Panc1 (cell line): ENCODE measurements at regions not wholly inside any gene's neighbourhood (a gene's known extent, or its start where the extent isn't known, plus 50 kb on each side); places are given as distances from the start of the nearest gene placed in this dataset.

ENCODE experiments used
- ATAC-seq: fragments of 200-7000 bp; cut with Tn5 transposase; 2 replicates; pipeline ENCODE4 v1.9.1; 2020; ENCODE audit warnings: mild to moderate bottlenecking, moderate library complexity
- BruUV-seq: library from RNA; stranded (reverse); fragments of 400-500 nt; replicated peaks from 2 replicates; lab custom pipeline; 2021; lab: Mats Ljungman, UMichigan
- CTCF ChIA-PET: fragments of 300-600 bp; sonication (Branson Sonifier 250); formaldehyde crosslinking; loops from one replicate; lab custom pipeline; 2022; ENCODE audit warnings: antibody characterized with exemption; lab: Charles Lee
- POLR2A ChIA-PET: fragments of 300-600 bp; sonication (Branson Sonifier 250); formaldehyde crosslinking; loops from one replicate; lab custom pipeline; 2022; ENCODE audit warnings: antibody characterized with exemption; lab: Charles Lee
- DNase-seq: peaks from one replicate; pipeline ENCODE4 v3.0.0-alpha.2; 2010; ENCODE audit warnings: low read depth, low spot score
- H3K27ac ChIP-seq: 2 replicates; pipeline ENCODE4 v1.5.1; 2011; ENCODE audit warnings: mild to moderate bottlenecking, low read length, inconsistent platforms
- H3K27me3 ChIP-seq: fragments of 200-500 bp; sonication (Bioruptor generic); 2 replicates; pipeline ENCODE4 v1.6.0; 2014; ENCODE audit warnings: low read length, inconsistent platforms; ENCODE audit not compliant: control insufficient read depth, insufficient read depth
- H3K36me3 ChIP-seq: fragments of 200-500 bp; sonication (Bioruptor generic); 2 replicates; pipeline ENCODE4 v1.5.1; 2014; ENCODE audit warnings: inconsistent platforms, mild to moderate bottlenecking, low read length, moderate library complexity; ENCODE audit not compliant: control insufficient read depth, insufficient read depth
- H3K4me1 ChIP-seq: 2 replicates; pipeline ENCODE4 v1.5.1; 2011; ENCODE audit warnings: inconsistent platforms, mild to moderate bottlenecking, low read length, moderate library complexity; ENCODE audit not compliant: control insufficient read depth, insufficient read depth
- H3K4me3 ChIP-seq, 2 experiments: 2 replicates each; pipeline ENCODE4 v1.5.1; 2011 to 2012; ENCODE audit warnings: low read depth in 2 of 2, low read length in 2 of 2, mild to moderate bottlenecking in 2 of 2, inconsistent platforms in 1 of 2, moderate library complexity in 1 of 2
- H3K9me3 ChIP-seq: fragments of 200-500 bp; sonication (Bioruptor generic); 2 replicates; pipeline ENCODE4 v1.5.1; 2014; ENCODE audit warnings: low read depth, mild to moderate bottlenecking, inconsistent platforms, low read length, moderate library complexity; ENCODE audit not compliant: control insufficient read depth, insufficient read depth
- POLR2AphosphoS5 ChIP-seq: IDR thresholded peaks from 2 replicates; pipeline ENCODE4 v1.6.1; 2012; ENCODE audit warnings: mild to moderate bottlenecking, low read depth, low read length, moderate library complexity
- SIN3A ChIP-seq: IDR thresholded peaks from 2 replicates; pipeline ENCODE4 v1.6.1; 2012; ENCODE audit warnings: low read depth, mild to moderate bottlenecking, low read length, moderate library complexity, borderline replicate concordance; ENCODE audit not compliant: insufficient read depth
- TCF7L2 ChIP-seq: IDR thresholded peaks from 2 replicates; pipeline ENCODE4 v1.6.1; 2011; ENCODE audit warnings: mild to moderate bottlenecking, low read depth, low read length, inconsistent platforms
- in situ Hi-C: cut with HindIII; loops from 2 replicates; pipeline ENCODE4 v1.10.0; 2016; ENCODE audit warnings: low sequenced_read_pairs, low pct_unique_long_range_greater_than_20kb
- intact Hi-C: fragments of 100-400 bp; cut with micrococcal nuclease; formaldehyde crosslinking; loops from one replicate; pipeline ENCODE4 v1.10.0; 2022; ENCODE audit not compliant: unreplicated experiment
- TF ChIP-seq, protein P1 (sequence below), 2 experiments: IDR thresholded peaks; 2 replicates each; pipeline ENCODE4 v1.6.1; 2011 to 2012; ENCODE audit warnings: low read depth in 2 of 2, control low read depth in 1 of 2, low read length in 1 of 2, mild to moderate bottlenecking in 1 of 2, moderate library complexity in 1 of 2; ENCODE audit not compliant: insufficient read depth in 1 of 2
- TF ChIP-seq, protein P2 (sequence below): fragments of 450-650 bp; IDR thresholded peaks from 2 replicates; pipeline ENCODE4 v1.5.1; 2017; ENCODE audit warnings: mild to moderate bottlenecking

DNA sequence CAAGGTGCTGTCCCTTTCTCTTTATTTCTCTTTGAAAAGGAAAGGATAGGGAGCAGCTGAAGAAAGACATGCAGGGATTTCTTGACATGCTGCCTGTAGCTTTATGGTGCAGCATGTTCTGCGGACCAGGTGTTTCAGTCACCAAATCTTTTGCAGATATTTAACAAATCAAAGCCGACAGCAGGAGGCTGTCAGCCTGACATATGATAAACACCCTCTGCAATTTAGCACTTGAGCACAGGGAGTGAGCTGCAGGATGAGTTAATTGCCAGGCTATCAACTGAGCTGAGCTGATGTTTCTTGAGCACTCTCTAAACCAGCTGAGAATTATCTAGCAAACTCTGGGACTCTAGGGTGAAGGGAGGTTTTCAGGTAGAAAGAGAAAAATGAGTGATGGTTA, 212.8 kb upstream of the ATP10B start:
- intact Hi-C loops (no loop called here), in situ Hi-C loops (no loop called here)
- Histone ChIP-seq H3K9me3 (no peaks in the 10 kb centered on the region), H3K4me3 (no peak overlapping the region), H3K27ac (no peak overlapping the region), H3K4me1 (no peaks in the 10 kb centered on the region), H3K36me3 (no peaks in the 10 kb centered on the region), H3K27me3 (no peaks in the 10 kb centered on the region)
- TF ChIP-seq, protein P1, sequence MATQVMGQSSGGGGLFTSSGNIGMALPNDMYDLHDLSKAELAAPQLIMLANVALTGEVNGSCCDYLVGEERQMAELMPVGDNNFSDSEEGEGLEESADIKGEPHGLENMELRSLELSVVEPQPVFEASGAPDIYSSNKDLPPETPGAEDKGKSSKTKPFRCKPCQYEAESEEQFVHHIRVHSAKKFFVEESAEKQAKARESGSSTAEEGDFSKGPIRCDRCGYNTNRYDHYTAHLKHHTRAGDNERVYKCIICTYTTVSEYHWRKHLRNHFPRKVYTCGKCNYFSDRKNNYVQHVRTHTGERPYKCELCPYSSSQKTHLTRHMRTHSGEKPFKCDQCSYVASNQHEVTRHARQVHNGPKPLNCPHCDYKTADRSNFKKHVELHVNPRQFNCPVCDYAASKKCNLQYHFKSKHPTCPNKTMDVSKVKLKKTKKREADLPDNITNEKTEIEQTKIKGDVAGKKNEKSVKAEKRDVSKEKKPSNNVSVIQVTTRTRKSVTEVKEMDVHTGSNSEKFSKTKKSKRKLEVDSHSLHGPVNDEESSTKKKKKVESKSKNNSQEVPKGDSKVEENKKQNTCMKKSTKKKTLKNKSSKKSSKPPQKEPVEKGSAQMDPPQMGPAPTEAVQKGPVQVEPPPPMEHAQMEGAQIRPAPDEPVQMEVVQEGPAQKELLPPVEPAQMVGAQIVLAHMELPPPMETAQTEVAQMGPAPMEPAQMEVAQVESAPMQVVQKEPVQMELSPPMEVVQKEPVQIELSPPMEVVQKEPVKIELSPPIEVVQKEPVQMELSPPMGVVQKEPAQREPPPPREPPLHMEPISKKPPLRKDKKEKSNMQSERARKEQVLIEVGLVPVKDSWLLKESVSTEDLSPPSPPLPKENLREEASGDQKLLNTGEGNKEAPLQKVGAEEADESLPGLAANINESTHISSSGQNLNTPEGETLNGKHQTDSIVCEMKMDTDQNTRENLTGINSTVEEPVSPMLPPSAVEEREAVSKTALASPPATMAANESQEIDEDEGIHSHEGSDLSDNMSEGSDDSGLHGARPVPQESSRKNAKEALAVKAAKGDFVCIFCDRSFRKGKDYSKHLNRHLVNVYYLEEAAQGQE (IDR thresholded peaks at IDR 0.05; ENCODE audit: insufficient read depth in 1 of 2, low read depth in 2 of 2, low read length in 1 of 2): no peak
- no peak for TF ChIP-seq SIN3A
- TF ChIP-seq TCF7L2: no peak
- TF ChIP-seq, protein P2, sequence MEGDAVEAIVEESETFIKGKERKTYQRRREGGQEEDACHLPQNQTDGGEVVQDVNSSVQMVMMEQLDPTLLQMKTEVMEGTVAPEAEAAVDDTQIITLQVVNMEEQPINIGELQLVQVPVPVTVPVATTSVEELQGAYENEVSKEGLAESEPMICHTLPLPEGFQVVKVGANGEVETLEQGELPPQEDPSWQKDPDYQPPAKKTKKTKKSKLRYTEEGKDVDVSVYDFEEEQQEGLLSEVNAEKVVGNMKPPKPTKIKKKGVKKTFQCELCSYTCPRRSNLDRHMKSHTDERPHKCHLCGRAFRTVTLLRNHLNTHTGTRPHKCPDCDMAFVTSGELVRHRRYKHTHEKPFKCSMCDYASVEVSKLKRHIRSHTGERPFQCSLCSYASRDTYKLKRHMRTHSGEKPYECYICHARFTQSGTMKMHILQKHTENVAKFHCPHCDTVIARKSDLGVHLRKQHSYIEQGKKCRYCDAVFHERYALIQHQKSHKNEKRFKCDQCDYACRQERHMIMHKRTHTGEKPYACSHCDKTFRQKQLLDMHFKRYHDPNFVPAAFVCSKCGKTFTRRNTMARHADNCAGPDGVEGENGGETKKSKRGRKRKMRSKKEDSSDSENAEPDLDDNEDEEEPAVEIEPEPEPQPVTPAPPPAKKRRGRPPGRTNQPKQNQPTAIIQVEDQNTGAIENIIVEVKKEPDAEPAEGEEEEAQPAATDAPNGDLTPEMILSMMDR: no peak
- CTCF ChIA-PET: no interaction called here
- POLR2A ChIA-PET: no interaction called here
- no peak for DNase-seq
- BruUV-seq: no TSS peak
- no peak for ATAC-seq

DNA sequence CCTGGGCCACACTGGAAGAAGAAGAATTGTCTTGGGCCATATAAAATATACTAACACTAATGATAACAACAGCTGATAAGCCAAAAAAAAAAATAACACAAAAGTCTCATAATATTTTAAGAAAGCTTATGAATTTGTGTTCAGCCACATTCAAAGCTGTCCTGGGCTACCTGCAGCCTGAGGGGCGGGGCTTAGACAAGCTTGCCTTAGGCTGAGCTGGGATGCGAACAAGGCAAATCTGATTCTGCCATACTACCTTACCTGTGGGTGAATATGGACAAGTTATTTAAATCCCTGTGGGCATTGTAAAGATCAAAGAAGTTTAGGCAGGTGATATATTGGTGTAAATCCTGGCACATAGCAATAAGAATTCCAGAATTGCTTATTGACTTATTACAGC, 212.3 kb upstream of the ATP10B start:
- intact Hi-C loops: no loop called here

More for the DNA sequence above, 212.3 kb upstream of the ATP10B start:
- DNase-seq: no peak
- no peak overlapping the region for H3K27ac ChIP-seq
- ChIA-PET POLR2A (no interaction called here), CTCF (no interaction called here)
- H3K4me3 ChIP-seq: no peak overlapping the region
- ATAC-seq: no peak
- TF ChIP-seq POLR2AphosphoS5 (no peak), TCF7L2 (no peak), SIN3A (no peak)
- TF ChIP-seq, protein P2: no peak
- TF ChIP-seq, protein P1 (IDR thresholded peaks at IDR 0.05; ENCODE audit: insufficient read depth in 1 of 2, low read depth in 2 of 2, low read length in 1 of 2): no peak
- H3K36me3 ChIP-seq: no peaks in the 10 kb centered on the region
- no peaks in the 10 kb centered on the region for H3K9me3 ChIP-seq
- in situ Hi-C loops: no loop called here
- no TSS peak for BruUV-seq
- no peaks in the 10 kb centered on the region for H3K27me3 ChIP-seq
- no peaks in the 10 kb centered on the region for H3K4me1 ChIP-seq
